Gastroesophageal sphincter (tissue), 4 donors: ENCODE measurements at regions not wholly inside any gene's neighbourhood (a gene's known extent, or its start where the extent isn't known, plus 50 kb on each side); places are given as distances from the start of the nearest gene placed in this dataset.
"Not testable (repeated sequence)": the region's sequence is repeated elsewhere in the genome, so short reads cannot be mapped to it uniquely, and the experiment has no call there.

Experiments used
- ATAC-seq: fragments of 150-250 bp; one replicate; pipeline ENCODE4 v1.9.1; 2016; ENCODE audit warnings: mild to moderate bottlenecking, moderate library complexity
- H3K27ac ChIP-seq, 4 donors: fragments of 200-600 bp; sonication (generic) in 3 of 4; 1 replicate in 3 of 4; 2 replicates in 1 of 4; pipeline ENCODE4 v1.5.1; 2016 to 2019
- H3K27me3 ChIP-seq: fragments of 200-600 bp; sonication (generic); one replicate; pipeline ENCODE4 v1.5.1; 2019
- H3K36me3 ChIP-seq, 2 donors: fragments of 200-600 bp; sonication (generic); one replicate each; pipeline ENCODE4 v1.5.1; 2019; ENCODE audit warnings: control low read depth in 1 of 2
- H3K4me1 ChIP-seq, 3 donors: fragments of 200-600 bp; sonication (generic); 1 replicate in 2 of 3; 2 replicates in 1 of 3; pipeline ENCODE4 v1.5.1; 2016 to 2019; ENCODE audit warnings: control low read depth in 2 of 3
- H3K4me3 ChIP-seq, 2 donors: fragments of 200-600 bp; sonication (generic); one replicate each; pipeline ENCODE4 v1.5.1; 2019; ENCODE audit warnings: mild to moderate bottlenecking in 1 of 2, moderate library complexity in 1 of 2
- H3K9me3 ChIP-seq, 3 donors: fragments of 200-600 bp; sonication (generic); one replicate each; pipeline ENCODE4 v1.5.1; 2017 to 2019; ENCODE audit warnings: control low read depth in 2 of 3
- EP300 ChIP-seq: sonication (generic); formaldehyde crosslinking; IDR thresholded peaks from one replicate; pipeline ENCODE4 v1.6.1; 2017; ENCODE audit warnings: antibody characterized with exemption, mild to moderate bottlenecking
- POLR2A ChIP-seq, 2 donors: fragments of 450-650 bp; IDR thresholded peaks; one replicate each; pipeline ENCODE4 v1.6.1; 2017; ENCODE audit warnings: antibody characterized with exemption in 2 of 2, mild to moderate bottlenecking in 2 of 2, moderate library complexity in 1 of 2
- POLR2AphosphoS5 ChIP-seq: sonication (generic); formaldehyde crosslinking; IDR thresholded peaks from one replicate; pipeline ENCODE4 v1.6.1; 2017; ENCODE audit warnings: antibody characterized with exemption
- WGBS, 2 donors: methylation state at CpG; one replicate each; pipeline ENCODE4 v1.1.5; 2018; ENCODE audit warnings: low coverage in 1 of 2; 5-methylcytosine and 5-hydroxymethylcytosine counted together
- TF ChIP-seq, protein P1 (sequence below), 4 experiments: fragments of 200-600 bp in 2 of 4; fragments of 450-650 bp in 2 of 4; sonication (generic) in 1 of 4; IDR thresholded peaks; one replicate each; pipeline ENCODE4 v1.5.1; 2017 to 2019; ENCODE audit warnings: antibody characterized with exemption in 4 of 4, mild to moderate bottlenecking in 2 of 4, moderate library complexity in 2 of 4

DNA sequence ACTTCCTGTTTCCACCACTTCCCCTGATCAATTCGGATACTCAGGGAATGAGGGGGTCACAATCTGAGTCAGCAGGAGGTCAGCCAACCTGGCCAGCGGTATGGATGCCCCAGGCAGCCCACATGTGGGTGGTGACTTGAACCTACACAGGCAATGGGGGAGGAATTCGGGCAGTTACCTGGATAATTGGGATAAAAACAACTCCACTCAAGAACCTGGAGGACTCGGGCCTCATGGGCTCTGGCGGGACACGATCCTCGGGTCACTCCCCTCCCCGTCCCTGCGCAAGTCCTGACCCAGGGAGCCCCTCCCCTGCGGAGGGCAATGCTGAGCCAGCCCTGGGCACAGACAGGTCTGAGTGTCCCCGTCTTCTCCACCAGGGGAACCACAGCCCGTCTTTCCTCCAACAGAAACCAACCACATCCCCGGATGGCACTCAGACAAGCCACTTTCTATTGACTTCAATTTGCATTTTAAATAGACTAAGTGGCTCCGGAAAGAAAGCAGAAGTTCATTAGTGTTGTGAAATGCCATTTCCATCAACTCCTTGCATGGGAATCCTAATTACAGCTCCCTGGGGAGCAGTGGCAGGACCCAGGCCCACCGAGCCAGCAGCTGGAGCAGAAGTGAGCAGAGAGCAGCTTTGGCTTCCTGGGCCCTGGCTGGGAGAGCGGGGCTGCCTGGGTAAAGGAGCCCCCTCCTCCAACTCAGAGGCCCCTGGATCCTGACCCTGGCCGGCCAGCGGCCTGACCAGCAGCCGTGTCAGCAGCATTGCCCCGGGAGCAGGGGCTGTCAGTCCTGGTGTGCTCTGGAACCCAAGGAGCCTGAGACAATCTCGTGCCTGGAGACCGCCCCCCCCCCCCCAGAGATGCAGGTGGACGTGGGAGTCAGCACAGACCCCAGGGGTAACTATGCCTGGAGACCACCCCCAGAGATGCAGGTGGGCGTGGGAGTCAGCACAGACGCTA lies 374.1 kb downstream of the ADGRD1 start:
- Histone ChIP-seq H3K9me3 (no peaks in the 10 kb centered on the region), H3K4me3 (no peak overlapping the region), H3K27me3 (peaks cover 3% of the 10 kb centered on the region), H3K4me1 (no peaks in the 10 kb centered on the region), H3K36me3 (no peaks in the 10 kb centered on the region), H3K27ac (no peak overlapping the region)
- TF ChIP-seq POLR2A (IDR thresholded peaks at IDR 0.05) (no peak), EP300 (no peak), POLR2AphosphoS5 (no peak)
- TF ChIP-seq, protein P1, sequence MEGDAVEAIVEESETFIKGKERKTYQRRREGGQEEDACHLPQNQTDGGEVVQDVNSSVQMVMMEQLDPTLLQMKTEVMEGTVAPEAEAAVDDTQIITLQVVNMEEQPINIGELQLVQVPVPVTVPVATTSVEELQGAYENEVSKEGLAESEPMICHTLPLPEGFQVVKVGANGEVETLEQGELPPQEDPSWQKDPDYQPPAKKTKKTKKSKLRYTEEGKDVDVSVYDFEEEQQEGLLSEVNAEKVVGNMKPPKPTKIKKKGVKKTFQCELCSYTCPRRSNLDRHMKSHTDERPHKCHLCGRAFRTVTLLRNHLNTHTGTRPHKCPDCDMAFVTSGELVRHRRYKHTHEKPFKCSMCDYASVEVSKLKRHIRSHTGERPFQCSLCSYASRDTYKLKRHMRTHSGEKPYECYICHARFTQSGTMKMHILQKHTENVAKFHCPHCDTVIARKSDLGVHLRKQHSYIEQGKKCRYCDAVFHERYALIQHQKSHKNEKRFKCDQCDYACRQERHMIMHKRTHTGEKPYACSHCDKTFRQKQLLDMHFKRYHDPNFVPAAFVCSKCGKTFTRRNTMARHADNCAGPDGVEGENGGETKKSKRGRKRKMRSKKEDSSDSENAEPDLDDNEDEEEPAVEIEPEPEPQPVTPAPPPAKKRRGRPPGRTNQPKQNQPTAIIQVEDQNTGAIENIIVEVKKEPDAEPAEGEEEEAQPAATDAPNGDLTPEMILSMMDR (IDR thresholded peaks at IDR 0.05), result no peak
- no peak for ATAC-seq
- WGBS, 2 donors, result 69 to 80% methylated on average over 1 to 8 of the region's 25 CpGs

- not testable (repeated sequence) for H3K4me1 ChIP-seq, H3K4me3 ChIP-seq, H3K9me3 ChIP-seq, H3K27me3 ChIP-seq, ATAC-seq, H3K36me3 ChIP-seq, H3K27ac ChIP-seq
- WGBS, 2 donors, result 64 to 76% methylated on average over 9 to 18 of the region's 28 CpGs
Observed at GRCh38 chr12:131328861-131329845, 375.4 kb downstream of the ADGRD1 start.

DNA sequence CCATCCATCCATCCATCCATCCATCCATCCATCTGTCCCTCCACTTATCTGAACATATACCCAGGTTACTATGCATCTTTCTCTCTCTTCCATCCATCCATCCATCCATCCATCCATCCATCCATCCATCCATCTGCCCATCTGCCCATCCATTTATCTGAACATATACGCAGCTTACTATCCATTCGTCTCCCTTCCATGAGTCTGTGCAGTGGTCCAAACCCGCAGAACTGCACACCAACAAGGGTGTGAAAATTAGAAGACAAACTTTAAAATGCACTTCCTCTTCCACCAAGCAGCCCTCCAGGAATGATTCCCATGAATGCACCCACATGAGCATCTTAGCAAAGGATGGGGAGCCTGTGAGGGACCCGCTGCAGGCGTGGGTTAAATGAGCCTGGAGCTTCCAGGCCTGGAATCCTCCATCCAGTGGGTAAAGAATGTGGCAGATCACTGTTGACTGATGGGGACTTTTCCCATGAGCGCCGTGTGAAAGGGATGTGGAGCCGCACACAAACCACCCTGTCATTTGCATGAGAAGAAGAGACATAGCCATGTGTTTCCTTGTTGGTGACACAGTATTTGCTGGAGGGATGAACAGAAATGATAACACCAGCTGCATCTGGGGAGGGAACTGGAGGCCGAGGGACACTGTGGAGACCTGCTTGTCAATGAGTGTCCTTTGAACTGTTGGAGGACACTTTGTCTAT lies 376.6 kb downstream of the ADGRD1 start:
- Histone ChIP-seq H3K36me3 (no peaks in the 10 kb centered on the region), H3K9me3 (no peaks in the 10 kb centered on the region), H3K27me3 (peaks cover 3% of the 10 kb centered on the region), H3K27ac (no peak overlapping the region), H3K4me3 (no peak overlapping the region), H3K4me1 (no peaks in the 10 kb centered on the region)
- ATAC-seq, result no peak
- no peak for TF ChIP-seq EP300
- no peak for TF ChIP-seq POLR2A (IDR thresholded peaks at IDR 0.05)
- TF ChIP-seq, protein P1 (IDR thresholded peaks at IDR 0.05), result no peak
- TF ChIP-seq POLR2AphosphoS5, result no peak
- 81 to 100% methylated on average over 2 to 3 of the region's 9 CpGs for WGBS, 2 donors

- Histone ChIP-seq H3K4me3 (no peak overlapping the region), H3K9me3 (no peaks in the 10 kb centered on the region), H3K4me1 (no peaks in the 10 kb centered on the region), H3K36me3 (no peaks in the 10 kb centered on the region), H3K27ac (no peak overlapping the region), H3K27me3 (no peaks in the 10 kb centered on the region)
- no peak for ATAC-seq
- 45 to 53% methylated on average over 2 of the region's 2 CpGs for WGBS, 2 donors
- no peak for TF ChIP-seq POLR2A (IDR thresholded peaks at IDR 0.05)
- TF ChIP-seq EP300, result no peak
- no peak for TF ChIP-seq POLR2AphosphoS5
- TF ChIP-seq, protein P1 (IDR thresholded peaks at IDR 0.05), result no peak
Observed at GRCh38 chr12:131331148-131331750, 377.5 kb downstream of the ADGRD1 start.
